ENCODE measurements at regions not wholly inside any gene's neighbourhood (a gene's known extent, or its start where the extent isn't known, plus 50 kb on each side); places are given as distances from the start of the nearest gene placed in this dataset.
A peak's percentile ranks its signal among the peaks of the same experiment; 100 is the strongest.

DNA sequence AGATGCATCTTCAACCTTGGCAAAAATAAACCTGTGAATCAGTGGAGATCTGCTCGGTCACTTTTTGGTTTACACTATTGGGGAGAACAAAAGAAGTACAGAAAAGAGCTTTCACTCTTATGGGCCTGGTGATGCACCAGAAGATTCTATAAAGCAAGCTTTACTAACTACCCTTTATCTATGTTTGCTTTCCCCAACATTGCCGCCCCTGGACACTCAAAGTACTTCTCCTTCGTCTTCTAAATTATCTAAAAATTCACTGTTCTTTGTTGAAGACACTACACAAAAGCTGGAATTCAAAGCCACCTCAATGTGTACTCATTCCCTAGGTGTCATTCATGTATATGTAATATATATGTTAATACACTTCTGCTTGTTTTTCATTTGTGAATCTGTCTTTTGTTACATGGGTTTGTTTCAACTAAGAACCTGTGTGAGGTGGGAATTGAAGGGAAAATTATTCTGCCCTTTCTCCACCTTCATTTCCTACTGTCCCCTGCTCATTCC, 97.9 kb upstream of the BTN3A2 start:
- peaks cover 17% of the 10 kb centered on the region for H3K27me3 ChIP-seq
- no peak overlapping the region for H3K4me3 ChIP-seq (ENCODE audit: low read depth in 1 of 2, low read length in 1 of 2)

DNA sequence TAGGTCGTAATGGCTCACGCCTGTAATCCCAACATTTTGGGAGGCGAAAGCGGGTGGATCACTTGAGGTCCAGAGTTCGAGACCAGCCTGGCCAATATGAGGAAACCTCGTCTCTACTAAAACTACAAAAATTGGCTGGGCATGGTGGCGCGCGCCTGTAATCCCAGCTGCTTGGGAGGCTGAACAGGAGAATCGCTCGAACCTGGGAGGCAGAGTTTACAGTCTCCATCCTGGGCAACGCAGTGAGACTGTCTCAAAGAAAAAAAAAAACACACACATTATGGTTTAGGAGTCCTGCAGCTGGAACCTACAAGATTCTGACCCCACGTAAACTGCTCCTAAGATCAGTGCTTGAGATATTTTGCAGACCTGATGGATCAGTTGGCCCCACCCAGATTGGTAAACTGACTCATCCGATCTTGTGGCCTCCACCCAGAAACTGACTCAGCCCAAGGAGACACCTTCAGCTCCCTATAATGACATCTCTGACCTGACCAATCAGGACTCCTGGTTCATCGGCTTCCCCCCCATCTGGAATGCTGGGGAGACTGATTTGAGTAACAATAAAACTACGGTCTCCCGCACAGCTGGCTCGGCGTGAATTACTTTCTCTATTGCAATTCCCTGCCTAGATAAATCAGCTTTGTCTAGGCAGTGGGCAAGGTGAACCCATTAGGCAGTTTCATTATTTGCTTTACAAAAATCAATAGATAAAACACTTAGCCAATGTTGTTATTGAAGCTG, 96.2 kb upstream of the BTN3A2 start:
- no peaks in the 10 kb centered on the region for H3K36me3 ChIP-seq
- H3K27ac ChIP-seq, result no peak overlapping the region
- H3K4me1 ChIP-seq (ENCODE audit: control insufficient read depth in 1 of 2, insufficient read depth in 1 of 2, low read depth in 1 of 2, low read length in 1 of 2), result peaks cover 35 to 37% of the 10 kb centered on the region in 2 experiments
- TF ChIP-seq, protein P1, sequence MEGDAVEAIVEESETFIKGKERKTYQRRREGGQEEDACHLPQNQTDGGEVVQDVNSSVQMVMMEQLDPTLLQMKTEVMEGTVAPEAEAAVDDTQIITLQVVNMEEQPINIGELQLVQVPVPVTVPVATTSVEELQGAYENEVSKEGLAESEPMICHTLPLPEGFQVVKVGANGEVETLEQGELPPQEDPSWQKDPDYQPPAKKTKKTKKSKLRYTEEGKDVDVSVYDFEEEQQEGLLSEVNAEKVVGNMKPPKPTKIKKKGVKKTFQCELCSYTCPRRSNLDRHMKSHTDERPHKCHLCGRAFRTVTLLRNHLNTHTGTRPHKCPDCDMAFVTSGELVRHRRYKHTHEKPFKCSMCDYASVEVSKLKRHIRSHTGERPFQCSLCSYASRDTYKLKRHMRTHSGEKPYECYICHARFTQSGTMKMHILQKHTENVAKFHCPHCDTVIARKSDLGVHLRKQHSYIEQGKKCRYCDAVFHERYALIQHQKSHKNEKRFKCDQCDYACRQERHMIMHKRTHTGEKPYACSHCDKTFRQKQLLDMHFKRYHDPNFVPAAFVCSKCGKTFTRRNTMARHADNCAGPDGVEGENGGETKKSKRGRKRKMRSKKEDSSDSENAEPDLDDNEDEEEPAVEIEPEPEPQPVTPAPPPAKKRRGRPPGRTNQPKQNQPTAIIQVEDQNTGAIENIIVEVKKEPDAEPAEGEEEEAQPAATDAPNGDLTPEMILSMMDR (IDR thresholded peaks at IDR 0.05), result no peak
- H3K9me3 ChIP-seq, result no peaks in the 10 kb centered on the region
- peaks cover 19% of the 10 kb centered on the region for H3K27me3 ChIP-seq
- no peak overlapping the region for H3K4me3 ChIP-seq (ENCODE audit: low read depth in 1 of 2, low read length in 1 of 2)

More for the DNA sequence above, 97.9 kb upstream of the BTN3A2 start:
- Histone ChIP-seq H3K9me3 (no peaks in the 10 kb centered on the region), H3K27ac (no peak overlapping the region), H3K4me1 (ENCODE audit: control insufficient read depth in 1 of 2, insufficient read depth in 1 of 2, low read depth in 1 of 2, low read length in 1 of 2) (peaks cover 20 to 23% of the 10 kb centered on the region in 2 experiments), H3K36me3 (no peaks in the 10 kb centered on the region)
- TF ChIP-seq, protein P1 (IDR thresholded peaks at IDR 0.05), result no peak

DNA sequence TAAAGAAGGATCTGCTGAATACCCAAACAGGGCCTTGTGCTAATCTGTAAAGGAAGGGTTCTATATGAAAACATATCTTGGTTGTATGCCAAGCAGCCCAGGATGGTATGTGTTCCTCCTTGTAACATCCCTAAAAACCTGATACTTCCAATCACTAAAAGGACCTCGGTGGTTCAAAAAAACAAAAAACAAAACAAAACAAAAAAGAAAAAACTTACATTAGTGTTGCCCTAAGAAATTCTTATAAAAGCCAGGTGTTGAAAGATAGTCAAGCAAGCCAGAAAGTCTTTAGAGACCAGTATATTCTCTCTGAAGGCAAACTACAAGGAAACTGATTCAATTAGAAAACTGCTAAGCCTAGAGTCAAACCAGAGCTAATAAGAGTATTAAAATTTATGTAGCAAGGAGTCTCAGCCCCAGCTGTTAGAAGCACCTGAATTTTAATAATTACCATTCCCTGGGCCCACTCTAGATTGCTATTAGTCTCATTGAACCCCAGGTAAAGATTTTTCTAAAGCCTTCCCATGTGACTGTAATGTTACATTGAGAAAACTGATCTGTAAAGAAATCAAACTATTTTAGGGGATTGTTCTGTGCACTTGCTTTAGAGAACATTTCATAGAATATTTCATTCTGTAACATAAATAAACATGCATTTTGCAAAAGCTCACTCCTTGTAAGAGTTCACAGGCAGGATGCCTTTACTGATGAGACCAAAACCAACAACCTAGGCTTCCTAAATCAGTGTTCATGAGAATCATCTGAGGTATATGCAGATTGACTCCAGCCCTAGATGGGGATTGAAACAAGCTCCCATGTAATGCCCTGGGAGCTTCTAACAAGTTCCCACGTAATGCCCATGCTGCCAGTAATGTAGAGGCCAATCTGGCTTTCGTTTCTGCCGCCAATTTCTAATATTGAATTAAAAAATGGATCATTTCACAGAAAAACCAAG, 95.2 kb upstream of the BTN3A2 start:
- H3K9me3 ChIP-seq, result no peaks in the 10 kb centered on the region
- H3K27ac ChIP-seq, result no peak overlapping the region
- no peak overlapping the region for H3K4me3 ChIP-seq (ENCODE audit: low read depth in 1 of 2, low read length in 1 of 2)
- TF ChIP-seq, protein P1 (IDR thresholded peaks at IDR 0.05), result no peak
- H3K27me3 ChIP-seq, result peaks cover 19% of the 10 kb centered on the region
- H3K4me1 ChIP-seq (ENCODE audit: control insufficient read depth in 1 of 2, insufficient read depth in 1 of 2, low read depth in 1 of 2, low read length in 1 of 2), result peaks cover 42 to 44% of the 10 kb centered on the region in 2 experiments
- H3K36me3 ChIP-seq, result no peaks in the 10 kb centered on the region

DNA sequence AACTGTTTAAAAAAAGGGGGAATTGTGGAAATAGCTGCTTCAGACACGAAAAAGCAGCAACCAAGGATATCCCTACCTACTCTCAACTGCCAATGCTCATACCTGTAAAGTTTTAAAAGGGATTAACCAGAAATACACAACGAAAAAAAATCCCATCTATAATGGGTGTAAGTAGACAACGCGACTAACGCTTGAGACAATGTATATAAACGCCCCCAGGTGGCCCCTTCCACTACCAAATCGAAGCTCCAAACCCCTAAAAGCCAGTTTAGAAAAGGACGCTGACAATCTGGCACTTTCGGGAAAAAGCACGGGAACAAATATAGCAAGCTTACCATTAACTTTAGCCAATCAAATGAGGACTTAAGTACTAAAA, 94.5 kb upstream of the BTN3A2 start:
- H3K4me1 ChIP-seq (ENCODE audit: control insufficient read depth in 1 of 2, insufficient read depth in 1 of 2, low read depth in 1 of 2, low read length in 1 of 2), result peaks cover 42 to 44% of the 10 kb centered on the region in 2 experiments
- H3K9me3 ChIP-seq, result no peaks in the 10 kb centered on the region
- H3K27ac ChIP-seq, result peak overlapping the region; percentile 84
- H3K27me3 ChIP-seq, result peaks cover 19% of the 10 kb centered on the region
- H3K4me3 ChIP-seq (ENCODE audit: low read depth in 1 of 2, low read length in 1 of 2), result peak overlapping the region in 1 of 2 experiments; percentile 68
- TF ChIP-seq, protein P1 (IDR thresholded peaks at IDR 0.05), result no peak
- H3K36me3 ChIP-seq, result no peaks in the 10 kb centered on the region

DNA sequence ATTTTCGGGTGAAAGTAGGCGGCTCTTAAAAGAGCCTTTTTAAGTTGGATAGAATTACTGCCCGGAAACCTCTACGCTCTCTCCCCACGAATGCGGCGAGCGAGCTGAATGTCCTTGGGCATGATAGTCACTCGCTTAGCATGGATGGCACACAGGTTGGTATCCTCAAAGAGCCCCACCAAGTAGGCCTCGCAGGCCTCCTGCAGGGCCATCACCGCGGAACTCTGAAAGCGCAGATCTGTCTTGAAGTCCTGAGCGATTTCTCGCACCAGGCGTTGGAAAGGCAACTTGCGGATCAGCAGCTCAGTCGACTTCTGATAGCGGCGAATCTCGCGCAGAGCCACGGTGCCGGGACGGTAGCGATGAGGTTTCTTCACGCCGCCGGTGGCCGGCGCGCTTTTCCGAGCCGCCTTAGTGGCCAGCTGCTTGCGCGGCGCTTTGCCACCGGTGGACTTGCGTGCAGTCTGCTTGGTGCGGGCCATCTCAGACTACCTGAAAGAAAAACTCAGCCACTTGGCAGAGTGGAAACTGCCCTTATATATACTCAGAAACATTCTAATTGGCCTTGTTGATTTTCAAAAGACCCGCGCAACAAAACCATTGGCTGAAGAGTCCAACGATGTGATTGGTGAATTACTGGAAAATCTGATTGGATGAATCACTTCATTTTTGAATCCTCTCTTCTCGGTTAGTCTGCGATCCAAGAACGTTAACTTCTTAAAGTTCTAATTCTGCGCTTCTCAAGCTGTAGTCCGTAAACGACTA, 93.9 kb upstream of the BTN3A2 start:
- peak overlapping the region; percentile 65 to 68 for H3K4me3 ChIP-seq (ENCODE audit: low read depth in 1 of 2, low read length in 1 of 2)
- TF ChIP-seq, protein P1 (IDR thresholded peaks at IDR 0.05), result no peak
- H3K9me3 ChIP-seq, result no peaks in the 10 kb centered on the region
- no peaks in the 10 kb centered on the region for H3K36me3 ChIP-seq
- H3K27me3 ChIP-seq, result peaks cover 19% of the 10 kb centered on the region
- H3K27ac ChIP-seq, result peak overlapping the region; percentile 84
- peaks cover 42 to 44% of the 10 kb centered on the region in 2 experiments for H3K4me1 ChIP-seq (ENCODE audit: control insufficient read depth in 1 of 2, insufficient read depth in 1 of 2, low read depth in 1 of 2, low read length in 1 of 2)

Data from neutrophil (primary cell).